Fibroblast of mammary gland (primary cell): ENCODE measurements at regions not wholly inside any gene's neighbourhood (a gene's known extent, or its start where the extent isn't known, plus 50 kb on each side); places are given as distances from the start of the nearest gene placed in this dataset.

Experiments
- DNase-seq: peaks from one replicate; pipeline ENCODE4 v3.0.0-alpha.2; 2010; ENCODE audit warnings: low read depth
- H3K4me3 ChIP-seq: 2 replicates; pipeline ENCODE4 v1.5.1; 2011; ENCODE audit warnings: low read depth, mild to moderate bottlenecking, low read length, moderate library complexity; ENCODE audit not compliant: control insufficient read depth
- CTCF ChIP-seq: conservative IDR thresholded peaks from 2 replicates; pipeline ENCODE4 v1.5.1; 2011; ENCODE audit warnings: low read depth, low read length, inconsistent platforms; ENCODE audit not compliant: control insufficient read depth, insufficient read depth

- no peak for DNase-seq
- no peak for TF ChIP-seq CTCF
- H3K4me3 ChIP-seq = no peak overlapping the region
These were observed 580.5 kb downstream of the INSC start for GRCh38 chr11:15695096-15695721.

GRCh38 chr11:15696069-15696468 is 581.3 kb downstream of the INSC start:
- no peak overlapping the region for H3K4me3 ChIP-seq
- no peak for DNase-seq
- TF ChIP-seq CTCF = no peak

GRCh38 chr11:15697437-15698236 is 582.9 kb downstream of the INSC start:
- H3K4me3 ChIP-seq = no peak overlapping the region
- no peak for TF ChIP-seq CTCF
- DNase-seq = no peak

GRCh38 chr11:15698855-15699254 is 584.1 kb downstream of the INSC start:
- no peak for TF ChIP-seq CTCF
- no peak for DNase-seq
- no peak overlapping the region for H3K4me3 ChIP-seq

GRCh38 chr11:15699978-15700377 is 585.3 kb downstream of the INSC start:
- DNase-seq = no peak
- no peak overlapping the region for H3K4me3 ChIP-seq
- no peak for TF ChIP-seq CTCF

- no peak for TF ChIP-seq CTCF
- DNase-seq = no peak
- no peak overlapping the region for H3K4me3 ChIP-seq
These were observed 585.7 kb downstream of the INSC start for GRCh38 chr11:15700456-15700855.

GRCh38 chr11:15704064-15704463 is 589.3 kb downstream of the INSC start:
- no peak for TF ChIP-seq CTCF

More at GRCh38 chr11:15704064-15704463, 589.3 kb downstream of the INSC start:
- no peak overlapping the region for H3K4me3 ChIP-seq
- DNase-seq = no peak
